Endothelial cell of umbilical vein (primary cell): ENCODE measurements at regions not wholly inside any gene's neighbourhood (a gene's known extent, or its start where the extent isn't known, plus 50 kb on each side); places are given as distances from the start of the nearest gene placed in this dataset.

Experiments used
- BruUV-seq: library from RNA; stranded (reverse); fragments of 400-500 nt; replicated peaks from 2 replicates; lab custom pipeline; 2021; lab: Mats Ljungman, UMichigan
- CTCF ChIA-PET: fragments of 300-600, 350-600 bp; sonication (Branson Sonifier 250); formaldehyde crosslinking; loops from one replicate; lab custom pipeline; 2021; ENCODE audit warnings: antibody characterized with exemption, inconsistent platforms; lab: Charles Lee
- POLR2A ChIA-PET: fragments of 300-600, 350-600 bp; sonication (Branson Sonifier 250); formaldehyde crosslinking; loops from one replicate; lab custom pipeline; 2021; ENCODE audit warnings: antibody characterized with exemption, inconsistent platforms; lab: Charles Lee
- DNase-seq: peaks from one replicate; pipeline ENCODE4 v3.0.0-alpha.2; 2011; ENCODE audit warnings: low read depth, low spot score
- FAIRE-seq: peaks from 2 replicates; lab custom pipeline; 2011; peaks lifted over from hg19 to GRCh38; lab: Jason Lieb, UNC
- H2AFZ ChIP-seq: 2 replicates; pipeline ENCODE4 v1.6.0; 2012; ENCODE audit warnings: low read depth, low read length, control low read depth, inconsistent platforms
- H3K27ac ChIP-seq: 2 replicates; pipeline ENCODE4 v1.5.1; 2011; ENCODE audit warnings: low read depth, mild to moderate bottlenecking, control low read depth, low read length, moderate library complexity; ENCODE audit not compliant: insufficient read depth
- H3K27me3 ChIP-seq, 2 experiments: 2 replicates each; pipeline versions ENCODE4 v1.6.0 to v1.6.1; 2011; ENCODE audit warnings: low read length in 2 of 2, mixed read lengths in 1 of 2; ENCODE audit not compliant: control insufficient read depth in 2 of 2, insufficient read depth in 2 of 2
- H3K36me3 ChIP-seq, 2 experiments: 2 replicates in 1 of 2; 3 replicates in 1 of 2; pipeline ENCODE4 v1.5.1; 2011; ENCODE audit warnings: low read length in 2 of 2, mild to moderate bottlenecking in 1 of 2, moderate library complexity in 1 of 2; ENCODE audit not compliant: control insufficient read depth in 2 of 2, insufficient read depth in 2 of 2; ENCODE audit errors: extremely low read depth in 1 of 2
- H3K4me1 ChIP-seq: 3 replicates; pipeline ENCODE4 v1.5.1; 2011; ENCODE audit warnings: mild to moderate bottlenecking, low read length; ENCODE audit not compliant: control insufficient read depth, insufficient read depth; ENCODE audit errors: extremely low read depth
- H3K4me2 ChIP-seq: 2 replicates; pipeline ENCODE4 v1.6.1; 2011; ENCODE audit warnings: low read length, control low read depth, mixed read lengths; ENCODE audit not compliant: insufficient read depth
- H3K4me3 ChIP-seq, 3 experiments: fragments of 200-600 bp in 1 of 3; sonication (generic), shearing (Covaris generic) in 1 of 3; replicated peaks in 1 of 3; 2 replicates each; pipeline ENCODE4 v1.5.1; 2011 to 2016; ENCODE audit warnings: control low read depth in 3 of 3, low read length in 3 of 3, mild to moderate bottlenecking in 2 of 3, inconsistent platforms in 1 of 3, low read depth in 1 of 3, moderate library complexity in 1 of 3; ENCODE audit not compliant: insufficient read depth in 1 of 3
- H3K79me2 ChIP-seq: 2 replicates; pipeline ENCODE4 v1.6.0; 2012; ENCODE audit warnings: low read length, inconsistent platforms; ENCODE audit not compliant: control insufficient read depth, insufficient read depth
- H3K9ac ChIP-seq: replicated peaks from 2 replicates; pipeline ENCODE3; 2011; ENCODE audit warnings: low read length, control low read depth; ENCODE audit not compliant: insufficient read depth; ENCODE audit errors: extremely low read depth
- H3K9me1 ChIP-seq: replicated peaks from 3 replicates; pipeline ENCODE4 v1.6.0; 2011; ENCODE audit warnings: mild to moderate bottlenecking, low read length; ENCODE audit not compliant: control insufficient read depth, insufficient read depth; ENCODE audit errors: extremely low read depth
- H3K9me3 ChIP-seq: replicated peaks from 2 replicates; pipeline ENCODE4 v1.5.1; 2012; ENCODE audit warnings: low read length, inconsistent platforms; ENCODE audit not compliant: control insufficient read depth, insufficient read depth
- H4K20me1 ChIP-seq: replicated peaks from 2 replicates; pipeline ENCODE3; 2011; ENCODE audit warnings: mild to moderate bottlenecking, low read length; ENCODE audit not compliant: control insufficient read depth, insufficient read depth; ENCODE audit errors: extremely low read depth
- CTCF ChIP-seq, 2 donors: IDR thresholded peaks; 1 replicate in 1 of 2; 2 replicates in 1 of 2; pipeline ENCODE4 v1.5.1; 2011; ENCODE audit warnings: low read length in 2 of 2, mild to moderate bottlenecking in 2 of 2, moderate library complexity in 2 of 2, control low read depth in 1 of 2, inconsistent platforms in 1 of 2, low read depth in 1 of 2; ENCODE audit not compliant: insufficient read depth in 1 of 2; ENCODE audit errors: extremely low read depth in 1 of 2
- EZH2 ChIP-seq: IDR thresholded peaks from 2 replicates; pipeline ENCODE4 v1.6.1; 2012; ENCODE audit warnings: borderline replicate concordance, low read depth, mild to moderate bottlenecking, moderate library complexity, low read length, inconsistent platforms; ENCODE audit not compliant: severe bottlenecking
- FOS ChIP-seq: IDR thresholded peaks from 2 replicates; pipeline ENCODE4 v1.6.1; 2011; ENCODE audit warnings: mild to moderate bottlenecking, low read length, moderate library complexity, borderline replicate concordance; ENCODE audit not compliant: insufficient read depth
- GATA2 ChIP-seq: IDR thresholded peaks from 2 replicates; pipeline ENCODE4 v1.7.0; 2011; ENCODE audit warnings: low read depth, mild to moderate bottlenecking, moderate library complexity, mixed read lengths, low read length; ENCODE audit not compliant: insufficient read length, insufficient read depth
- JUN ChIP-seq: IDR thresholded peaks from 2 replicates; pipeline ENCODE4 v1.6.1; 2011; ENCODE audit warnings: borderline replicate concordance, low read depth; ENCODE audit not compliant: insufficient read length, insufficient read depth
- MYC ChIP-seq: IDR thresholded peaks from one replicate; pipeline ENCODE4 v1.6.1; 2011; ENCODE audit warnings: mild to moderate bottlenecking, low read depth, low read length
- POLR2A ChIP-seq: IDR thresholded peaks from 2 replicates; pipeline ENCODE4 v1.6.1; 2012; ENCODE audit warnings: low read depth, mild to moderate bottlenecking, control low read depth, low read length
- POLR2AphosphoS5 ChIP-seq: IDR thresholded peaks from 2 replicates; pipeline ENCODE4 v1.6.1; 2012; ENCODE audit warnings: low read depth, mild to moderate bottlenecking, control low read depth, low read length, moderate library complexity; ENCODE audit not compliant: insufficient read depth
- dilution Hi-C: fragments of 300-500 bp; cut with MboI; formaldehyde crosslinking; loops from one replicate; pipeline ENCODE4 v1.15.0; 2019; ENCODE audit warnings: low sequenced_read_pairs; ENCODE audit not compliant: extremely low pct_ligation_motif_present
- intact Hi-C: fragments of 100-400 bp; cut with micrococcal nuclease; formaldehyde crosslinking; loops from one replicate; pipeline ENCODE4 v1.10.0; 2022
- TF ChIP-seq, protein P1 (sequence below): IDR thresholded peaks from 2 replicates; pipeline ENCODE4 v1.6.1; 2011; ENCODE audit not compliant: insufficient read depth, insufficient read length

GRCh38 chr13:73702419-73703071 lies 431.7 kb downstream of the KLF12 start:
- peak; percentile 37 for FAIRE-seq
- Histone ChIP-seq H3K9me1 (no peaks in the 10 kb centered on the region), H3K4me1 (no peaks in the 10 kb centered on the region), H3K9me3 (no peaks in the 10 kb centered on the region), H3K9ac (no peak overlapping the region), H3K27me3 (no peaks in the 10 kb centered on the region), H3K4me3 (no peak overlapping the region), H3K4me2 (no peak overlapping the region), H3K79me2 (no peaks in the 10 kb centered on the region), H2AFZ (no peak overlapping the region), H3K27ac (no peak overlapping the region), H3K36me3 (no peaks in the 10 kb centered on the region), H4K20me1 (no peaks in the 10 kb centered on the region)
- no peak for DNase-seq
- no TSS peak for BruUV-seq
- ChIA-PET POLR2A (no interaction called here), CTCF (interaction anchor here (0.5 kb wide), 1 partner anchor 697 kb away, joined by 3 read pairs; no protein-coding TSS in a partner anchor)
- TF ChIP-seq MYC (no peak), POLR2A (no peak), GATA2 (no peak), POLR2AphosphoS5 (no peak)
- dilution Hi-C loops = no loop called here
- intact Hi-C loops = no loop called here

DNA sequence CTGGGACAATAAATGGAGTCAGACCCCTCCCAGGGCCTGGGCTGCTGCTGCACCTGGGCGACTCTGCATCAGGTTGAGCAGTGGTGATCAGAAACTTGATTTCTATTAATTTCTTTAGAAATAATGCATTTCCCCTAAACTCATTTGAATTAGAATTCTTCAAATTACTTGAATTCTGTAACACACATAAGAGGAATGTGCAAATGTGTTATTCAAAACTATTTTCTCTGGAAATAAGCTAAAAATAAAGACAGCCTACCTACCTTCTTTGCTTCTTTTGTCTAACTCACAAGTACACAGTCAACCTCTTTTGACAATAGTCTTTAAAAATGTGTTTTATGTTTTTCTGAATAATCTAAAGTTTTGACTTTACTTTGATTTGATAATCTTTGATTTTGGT lies 433.0 kb downstream of the KLF12 start:
- intact Hi-C loops (no loop called here), dilution Hi-C loops (no loop called here)
- no TSS peak for BruUV-seq
- no peaks in the 10 kb centered on the region for H3K4me1 ChIP-seq
- H3K27ac ChIP-seq = no peak overlapping the region
- H3K79me2 ChIP-seq = no peaks in the 10 kb centered on the region
- ChIA-PET CTCF (no interaction called here), POLR2A (no interaction called here)
- no peak overlapping the region for H3K4me2 ChIP-seq
- no peak overlapping the region for H3K9ac ChIP-seq
- H2AFZ ChIP-seq = no peak overlapping the region
- TF ChIP-seq CTCF (IDR thresholded peaks at IDR 0.05; ENCODE audit: extremely low read depth in 1 of 2, insufficient read depth in 1 of 2, low read depth in 1 of 2, low read length in 2 of 2) (no peak), GATA2 (no peak), POLR2AphosphoS5 (no peak), FOS (no peak), EZH2 (no peak), POLR2A (no peak), MYC (no peak), JUN (no peak)
- TF ChIP-seq, protein P1, sequence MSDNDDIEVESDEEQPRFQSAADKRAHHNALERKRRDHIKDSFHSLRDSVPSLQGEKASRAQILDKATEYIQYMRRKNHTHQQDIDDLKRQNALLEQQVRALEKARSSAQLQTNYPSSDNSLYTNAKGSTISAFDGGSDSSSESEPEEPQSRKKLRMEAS = no peak
- H3K9me3 ChIP-seq = no peaks in the 10 kb centered on the region
- no peak for DNase-seq
- no peaks in the 10 kb centered on the region for H3K36me3 ChIP-seq
- no peaks in the 10 kb centered on the region for H4K20me1 ChIP-seq
- FAIRE-seq = no peak
- H3K27me3 ChIP-seq = no peaks in the 10 kb centered on the region
- no peak overlapping the region for H3K4me3 ChIP-seq
- H3K9me1 ChIP-seq = no peaks in the 10 kb centered on the region
